ENCODE measurements at regions not wholly inside any gene's neighbourhood (a gene's known extent, or its start where the extent isn't known, plus 50 kb on each side); places are given as distances from the start of the nearest gene placed in this dataset.
"Not testable (repeated sequence)": the region's sequence is repeated elsewhere in the genome, so short reads cannot be mapped to it uniquely, and the experiment has no call there.

GRCh38 chr16:13613165-13613564 lies 306.8 kb upstream of the ERCC4 start:
- no peaks in the 10 kb centered on the region for H3K36me3 Mint-ChIP-seq (ENCODE audit: low read depth)
- H3K4me3 Mint-ChIP-seq: no peak overlapping the region
- DNase-seq (no peak), ATAC-seq (no peak)
- H3K4me1 Mint-ChIP-seq: no peaks in the 10 kb centered on the region
- H3K27me3 Mint-ChIP-seq: no peaks in the 10 kb centered on the region
- H3K27ac Mint-ChIP-seq: no peak overlapping the region
- no peaks in the 10 kb centered on the region for H3K9me3 ChIP-seq (ENCODE audit: control insufficient read depth, low read length, poor library complexity, severe bottlenecking)

DNA sequence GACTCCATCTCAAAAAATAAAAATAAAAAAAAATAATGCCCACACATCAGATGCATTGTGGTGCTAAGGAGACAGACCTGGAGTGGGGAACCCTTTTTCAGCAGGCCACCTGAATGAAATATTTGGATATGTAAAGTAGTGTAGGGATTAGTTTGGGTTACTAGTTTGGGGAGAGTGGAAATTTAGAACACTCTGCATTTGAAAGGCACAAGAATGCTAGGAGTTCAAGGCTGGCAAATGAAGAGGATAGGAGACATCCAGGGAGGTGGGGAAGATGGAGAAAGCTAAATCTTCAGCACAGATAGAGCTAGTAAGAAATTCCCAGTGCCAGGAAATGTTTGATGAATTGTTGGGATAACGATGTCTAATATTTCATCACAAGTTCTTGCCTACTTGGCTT lies 298.3 kb upstream of the ERCC4 start:
- peaks cover 7% of the 10 kb centered on the region for H3K27me3 Mint-ChIP-seq
- H3K9me3 ChIP-seq (ENCODE audit: control insufficient read depth, low read length, poor library complexity, severe bottlenecking): no peaks in the 10 kb centered on the region
- DNase-seq: no peak
- no peak overlapping the region for H3K4me3 Mint-ChIP-seq
- no peaks in the 10 kb centered on the region for H3K4me1 Mint-ChIP-seq
- no peak overlapping the region for H3K27ac Mint-ChIP-seq
- H3K36me3 Mint-ChIP-seq (ENCODE audit: low read depth): no peaks in the 10 kb centered on the region
- ATAC-seq: no peak

DNA sequence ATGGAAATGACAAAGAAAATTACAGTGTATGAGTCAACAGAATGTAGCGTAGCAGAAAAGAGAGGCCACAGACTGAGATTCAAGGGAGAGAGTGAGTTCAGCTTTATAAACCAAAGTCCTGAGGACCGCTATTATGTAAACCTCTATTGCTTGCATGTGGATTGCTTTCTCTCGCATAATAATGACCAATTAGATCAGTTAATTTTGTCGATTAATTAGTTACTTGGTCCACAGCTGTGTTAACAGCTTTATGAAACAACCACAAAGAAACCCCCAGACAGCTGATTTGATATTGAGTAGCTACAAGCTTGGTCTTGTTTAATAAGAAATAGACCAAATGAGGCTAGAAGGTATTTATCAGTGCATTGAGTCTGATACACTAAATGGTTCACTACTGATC lies 291.8 kb upstream of the ERCC4 start:
- no peak for ATAC-seq
- H3K9me3 ChIP-seq (ENCODE audit: control insufficient read depth, low read length, poor library complexity, severe bottlenecking): no peaks in the 10 kb centered on the region
- H3K27me3 Mint-ChIP-seq: peaks cover 7% of the 10 kb centered on the region
- H3K27ac Mint-ChIP-seq: no peak overlapping the region
- DNase-seq: no peak
- H3K4me1 Mint-ChIP-seq: no peaks in the 10 kb centered on the region
- no peak overlapping the region for H3K4me3 Mint-ChIP-seq
- H3K36me3 Mint-ChIP-seq (ENCODE audit: low read depth): no peaks in the 10 kb centered on the region

DNA sequence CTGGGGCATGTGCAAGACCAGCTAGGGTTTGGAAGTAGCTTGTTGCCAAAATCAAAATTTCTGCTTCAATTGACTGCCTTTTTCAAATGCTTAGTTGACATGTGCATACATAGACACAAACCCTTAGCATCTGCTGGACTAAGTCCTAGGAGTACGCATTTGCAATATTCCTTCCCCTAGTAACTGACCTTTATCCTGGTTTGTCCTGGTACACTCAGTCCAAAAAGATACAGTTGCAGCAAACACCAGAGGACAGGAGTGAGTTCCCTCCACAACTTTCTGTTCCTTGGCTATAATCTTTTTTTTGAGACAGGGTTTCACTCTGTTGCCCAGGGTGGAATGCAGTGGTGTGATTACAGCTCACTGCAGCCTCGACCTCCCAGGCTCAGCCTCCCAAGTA lies 290.2 kb upstream of the ERCC4 start:
- no peak for DNase-seq
- Mint-ChIP-seq H3K4me3 (no peak overlapping the region), H3K36me3 (ENCODE audit: low read depth) (no peaks in the 10 kb centered on the region), H3K27ac (no peak overlapping the region), H3K4me1 (no peaks in the 10 kb centered on the region), H3K27me3 (no peaks in the 10 kb centered on the region)
- no peak for ATAC-seq
- no peaks in the 10 kb centered on the region for H3K9me3 ChIP-seq (ENCODE audit: control insufficient read depth, low read length, poor library complexity, severe bottlenecking)

GRCh38 chr16:13630374-13630773 lies 289.6 kb upstream of the ERCC4 start:
- ATAC-seq (no peak), DNase-seq (no peak)
- no peaks in the 10 kb centered on the region for H3K36me3 Mint-ChIP-seq (ENCODE audit: low read depth)
- no peak overlapping the region for H3K27ac Mint-ChIP-seq
- H3K4me3 Mint-ChIP-seq: no peak overlapping the region
- H3K9me3 ChIP-seq (ENCODE audit: control insufficient read depth, low read length, poor library complexity, severe bottlenecking): no peaks in the 10 kb centered on the region
- no peaks in the 10 kb centered on the region for H3K4me1 Mint-ChIP-seq
- H3K27me3 Mint-ChIP-seq: no peaks in the 10 kb centered on the region

DNA sequence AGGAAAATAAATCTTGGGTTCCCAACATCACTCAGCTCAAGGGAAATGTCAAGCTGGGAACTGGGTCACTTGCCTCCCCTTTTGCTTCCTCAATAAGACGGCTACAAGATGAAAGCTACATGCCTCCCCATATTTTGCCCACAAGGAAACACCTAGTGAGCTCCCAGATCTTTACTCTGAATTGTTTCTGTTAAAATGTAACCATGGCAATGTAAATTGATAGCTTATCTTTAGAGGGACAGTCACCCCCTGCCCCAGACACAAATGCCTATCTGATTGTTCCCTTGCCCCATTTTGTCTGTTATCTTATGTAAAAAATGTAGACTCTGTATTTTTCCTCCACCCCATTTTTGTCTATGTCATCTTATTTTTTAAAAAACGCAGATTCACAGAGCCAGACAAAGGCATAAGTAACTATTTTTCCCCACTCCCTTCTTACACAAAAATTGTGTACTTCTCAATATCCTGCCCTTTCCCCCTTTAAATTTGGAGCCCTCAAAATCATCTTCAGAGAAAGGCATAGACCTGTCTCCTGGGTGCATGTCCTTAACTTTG lies 288.7 kb upstream of the ERCC4 start:
- H3K27me3 Mint-ChIP-seq: no peaks in the 10 kb centered on the region
- H3K9me3 ChIP-seq (ENCODE audit: control insufficient read depth, low read length, poor library complexity, severe bottlenecking): no peaks in the 10 kb centered on the region
- no peak for ATAC-seq
- no peak for DNase-seq
- H3K27ac Mint-ChIP-seq: no peak overlapping the region
- H3K4me1 Mint-ChIP-seq: no peaks in the 10 kb centered on the region
- H3K4me3 Mint-ChIP-seq: no peak overlapping the region
- no peaks in the 10 kb centered on the region for H3K36me3 Mint-ChIP-seq (ENCODE audit: low read depth)

- H3K27me3 Mint-ChIP-seq: no peaks in the 10 kb centered on the region
- H3K27ac Mint-ChIP-seq: no peak overlapping the region
- H3K9me3 ChIP-seq (ENCODE audit: control insufficient read depth, low read length, poor library complexity, severe bottlenecking): no peaks in the 10 kb centered on the region
- DNase-seq: no peak
- H3K36me3 Mint-ChIP-seq (ENCODE audit: low read depth): no peaks in the 10 kb centered on the region
- no peak for ATAC-seq
- H3K4me3 Mint-ChIP-seq: no peak overlapping the region
- H3K4me1 Mint-ChIP-seq: no peaks in the 10 kb centered on the region
These were observed 288.0 kb upstream of the ERCC4 start for GRCh38 chr16:13631916-13632315.

GRCh38 chr16:13632504-13632903 lies 287.4 kb upstream of the ERCC4 start:
- H3K27ac Mint-ChIP-seq; H3K4me1 Mint-ChIP-seq; ATAC-seq; H3K4me3 Mint-ChIP-seq; H3K9me3 ChIP-seq (ENCODE audit: control insufficient read depth, low read length, poor library complexity, severe bottlenecking); DNase-seq; H3K27me3 Mint-ChIP-seq; H3K36me3 Mint-ChIP-seq (ENCODE audit: low read depth): not testable (repeated sequence)

DNA sequence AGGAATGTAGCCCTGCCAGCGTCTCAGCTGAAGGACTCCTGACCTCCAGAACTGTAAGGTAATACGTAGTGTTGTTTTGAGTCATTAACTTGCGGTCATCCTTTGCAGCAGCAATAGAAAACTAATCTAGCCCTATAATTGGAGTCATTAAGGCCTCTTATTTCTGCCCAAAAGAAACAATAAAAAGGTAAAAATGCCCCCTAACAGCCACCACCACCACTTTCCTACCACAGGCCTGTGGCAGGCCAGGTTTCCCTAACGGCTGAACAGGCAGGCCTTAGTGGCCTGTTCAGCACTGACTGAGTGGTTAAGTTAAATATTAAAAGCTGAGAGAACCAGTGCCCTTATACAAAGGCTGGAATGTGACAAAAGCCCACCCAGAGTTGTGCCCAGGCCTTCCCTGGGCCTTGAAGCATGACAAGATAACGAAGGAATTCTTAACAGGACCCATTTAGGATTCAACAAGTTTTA lies 286.5 kb upstream of the ERCC4 start:
- no peaks in the 10 kb centered on the region for H3K9me3 ChIP-seq (ENCODE audit: control insufficient read depth, low read length, poor library complexity, severe bottlenecking)
- H3K4me3 Mint-ChIP-seq: no peak overlapping the region
- DNase-seq: no peak
- no peak for ATAC-seq
- no peaks in the 10 kb centered on the region for H3K36me3 Mint-ChIP-seq (ENCODE audit: low read depth)
- H3K27me3 Mint-ChIP-seq: no peaks in the 10 kb centered on the region
- H3K27ac Mint-ChIP-seq: no peak overlapping the region
- no peaks in the 10 kb centered on the region for H3K4me1 Mint-ChIP-seq

DNA sequence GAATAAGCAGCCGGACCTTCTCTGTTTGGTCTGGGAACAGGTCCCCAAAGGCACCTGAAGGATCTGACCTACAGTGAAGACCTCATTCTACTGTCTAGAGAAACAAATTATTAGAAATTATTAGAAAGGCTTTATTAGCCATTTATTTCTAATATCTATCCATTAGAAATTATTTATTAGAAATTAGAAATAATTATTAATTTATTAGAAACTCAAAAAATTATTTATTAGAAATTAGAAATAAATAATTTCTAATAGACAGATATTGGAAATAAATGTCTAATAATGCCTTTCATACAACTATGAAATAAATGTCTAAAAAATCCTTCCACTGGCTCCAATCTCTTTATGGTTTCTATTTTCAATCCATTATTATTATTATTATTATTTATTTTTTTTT lies 285.7 kb upstream of the ERCC4 start:
- H3K4me1 Mint-ChIP-seq: no peaks in the 10 kb centered on the region
- no peaks in the 10 kb centered on the region for H3K36me3 Mint-ChIP-seq (ENCODE audit: low read depth)
- H3K27me3 Mint-ChIP-seq: no peaks in the 10 kb centered on the region
- H3K9me3 ChIP-seq (ENCODE audit: control insufficient read depth, low read length, poor library complexity, severe bottlenecking): no peaks in the 10 kb centered on the region
- no peak overlapping the region for H3K27ac Mint-ChIP-seq
- no peak overlapping the region for H3K4me3 Mint-ChIP-seq
- no peak for DNase-seq
- ATAC-seq: no peak

DNA sequence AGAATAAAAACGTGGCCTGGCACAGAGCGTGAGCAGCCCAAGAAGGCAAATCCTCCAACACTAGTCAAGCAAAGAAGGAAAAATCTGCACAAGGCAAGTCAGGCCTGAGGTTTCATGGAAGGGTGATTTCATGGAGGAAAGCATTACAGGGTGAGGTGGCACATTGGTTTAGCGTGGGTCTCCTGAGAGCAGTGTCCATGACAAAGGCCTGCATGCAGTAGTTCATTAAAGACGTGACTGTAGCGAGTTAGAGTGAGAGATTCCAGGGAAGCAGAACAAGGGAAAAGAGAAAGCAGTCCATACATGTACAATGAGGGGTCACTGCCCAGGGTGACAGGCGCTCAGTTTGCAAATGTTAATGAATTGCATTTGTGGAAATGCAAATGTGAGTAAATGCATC lies 285.0 kb upstream of the ERCC4 start:
- H3K36me3 Mint-ChIP-seq (ENCODE audit: low read depth): no peaks in the 10 kb centered on the region
- no peaks in the 10 kb centered on the region for H3K9me3 ChIP-seq (ENCODE audit: control insufficient read depth, low read length, poor library complexity, severe bottlenecking)
- H3K27ac Mint-ChIP-seq: no peak overlapping the region
- H3K4me1 Mint-ChIP-seq: no peaks in the 10 kb centered on the region
- no peak overlapping the region for H3K4me3 Mint-ChIP-seq
- no peaks in the 10 kb centered on the region for H3K27me3 Mint-ChIP-seq
- DNase-seq: no peak
- ATAC-seq: no peak

DNA sequence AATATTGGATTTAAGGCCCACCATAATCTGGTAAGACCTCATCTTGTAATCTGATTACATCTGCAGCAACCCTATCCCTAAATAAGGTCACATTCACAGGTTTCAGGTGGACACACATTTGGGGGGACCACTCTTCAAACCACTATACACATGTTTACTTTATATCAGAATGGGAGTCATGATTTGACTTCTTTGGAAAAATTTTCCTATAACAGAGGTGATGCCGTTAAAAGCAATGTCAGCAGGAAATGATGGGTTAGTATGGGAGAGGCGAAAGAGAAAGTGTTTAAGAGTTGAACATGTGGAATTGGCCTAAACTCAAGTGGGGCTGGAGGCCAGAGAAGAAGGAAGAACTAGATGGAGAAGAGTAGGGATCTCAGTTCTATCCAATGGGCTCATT lies 281.7 kb upstream of the ERCC4 start:
- Mint-ChIP-seq H3K4me1 (no peaks in the 10 kb centered on the region), H3K27me3 (no peaks in the 10 kb centered on the region), H3K4me3 (no peak overlapping the region), H3K27ac (no peak overlapping the region), H3K36me3 (ENCODE audit: low read depth) (no peaks in the 10 kb centered on the region)
- DNase-seq (no peak), ATAC-seq (no peak)
- H3K9me3 ChIP-seq (ENCODE audit: control insufficient read depth, low read length, poor library complexity, severe bottlenecking): no peaks in the 10 kb centered on the region

DNA sequence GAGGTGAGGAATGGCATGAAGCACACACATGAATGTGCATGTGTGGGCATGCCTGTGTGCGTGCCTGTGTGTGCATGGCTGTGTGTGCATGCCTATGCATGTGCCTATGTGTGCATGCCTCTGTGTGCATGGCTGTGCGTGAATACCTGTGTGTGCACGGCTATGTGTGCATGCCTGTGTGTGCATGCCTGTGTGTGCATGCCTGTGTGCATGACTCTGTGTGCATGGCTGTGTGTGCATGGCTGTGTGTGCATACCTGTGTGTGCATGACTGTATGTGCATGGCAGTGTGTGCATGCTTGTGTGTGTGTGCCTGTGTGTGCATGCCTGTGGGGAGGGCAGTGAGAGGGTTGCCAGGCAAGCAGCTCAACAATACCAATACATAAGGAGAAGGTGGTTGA lies 276.5 kb upstream of the ERCC4 start:
- Mint-ChIP-seq H3K27ac (no peak overlapping the region), H3K36me3 (ENCODE audit: low read depth) (no peaks in the 10 kb centered on the region), H3K27me3 (no peaks in the 10 kb centered on the region), H3K4me3 (no peak overlapping the region), H3K4me1 (no peaks in the 10 kb centered on the region)
- H3K9me3 ChIP-seq (ENCODE audit: control insufficient read depth, low read length, poor library complexity, severe bottlenecking): no peaks in the 10 kb centered on the region
- no peak for DNase-seq
- ATAC-seq: no peak

DNA sequence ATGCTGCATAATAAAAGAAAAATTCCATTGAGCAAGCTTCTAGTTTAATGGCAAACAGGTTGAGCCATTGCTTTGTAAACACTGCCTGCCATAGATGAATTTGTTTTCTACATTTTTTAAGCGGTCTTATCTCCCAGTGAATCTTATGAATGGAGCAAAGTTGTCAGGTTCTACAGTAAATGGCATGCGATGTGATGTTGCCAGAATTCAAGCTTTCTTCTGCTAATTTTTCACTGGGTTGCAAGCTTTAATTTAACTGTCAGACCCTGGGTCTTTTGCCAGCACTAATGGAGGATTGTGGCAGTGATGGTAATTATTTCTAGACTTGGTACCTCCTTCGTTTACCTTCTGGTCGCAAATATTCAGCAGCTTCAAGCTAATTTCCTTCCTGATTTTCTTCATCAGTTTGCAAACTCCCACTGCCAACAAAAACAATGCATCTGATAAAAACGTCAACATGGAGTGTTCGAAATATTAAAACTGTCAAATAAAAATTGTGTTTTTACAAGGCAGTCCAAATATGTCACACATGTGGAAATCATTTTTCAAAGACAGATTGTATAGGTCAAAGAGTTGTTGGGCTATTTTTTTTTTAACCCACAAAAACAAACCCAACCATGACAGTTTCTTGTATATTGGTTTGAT lies 274.2 kb upstream of the ERCC4 start:
- H3K4me3 Mint-ChIP-seq: no peak overlapping the region
- H3K27me3 Mint-ChIP-seq: no peaks in the 10 kb centered on the region
- no peaks in the 10 kb centered on the region for H3K4me1 Mint-ChIP-seq
- H3K27ac Mint-ChIP-seq: no peak overlapping the region
- no peaks in the 10 kb centered on the region for H3K36me3 Mint-ChIP-seq (ENCODE audit: low read depth)
- DNase-seq (no peak), ATAC-seq (no peak)
- no peaks in the 10 kb centered on the region for H3K9me3 ChIP-seq (ENCODE audit: control insufficient read depth, low read length, poor library complexity, severe bottlenecking)
